HG02943 (cell line): ENCODE measurements at regions not wholly inside any gene's neighbourhood (a gene's known extent, or its start where the extent isn't known, plus 50 kb on each side); places are given as distances from the start of the nearest gene placed in this dataset.

Experiments
- ATAC-seq: cut with Tn5 transposase; IDR thresholded peaks from one replicate; pipeline ENCODE4 v1.9.1; 2021; ENCODE audit warnings: mild to moderate bottlenecking, low read depth, moderate library complexity; ENCODE audit not compliant: unreplicated experiment

DNA sequence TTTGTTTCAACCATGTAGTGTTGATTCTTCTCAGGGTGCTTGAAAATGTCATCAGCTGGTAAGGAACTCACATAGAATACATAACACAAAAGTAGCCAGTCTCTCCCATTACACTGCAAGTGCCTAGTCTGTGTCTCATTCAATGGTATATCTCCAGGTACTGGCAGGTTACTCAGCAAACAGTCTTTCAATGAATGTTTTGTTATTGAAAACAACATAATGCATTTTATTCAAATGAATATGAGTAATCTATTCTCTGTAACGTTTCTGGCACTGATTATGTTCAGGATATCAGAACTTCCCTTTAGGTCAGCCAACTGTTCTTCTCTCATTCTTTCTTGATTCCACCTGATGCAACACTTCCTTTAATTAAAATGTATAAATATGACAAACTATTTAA lies 68.0 kb upstream of the SLITRK1 start:
- no peak for ATAC-seq

GRCh38 chr13:83943530-83944279 lies 61.4 kb upstream of the SLITRK1 start:
- ATAC-seq = no peak

GRCh38 chr13:83941701-83942335 lies 59.5 kb upstream of the SLITRK1 start:
- no peak for ATAC-seq

- no peak for ATAC-seq
These were observed 58.5 kb upstream of the SLITRK1 start for GRCh38 chr13:83940742-83941141.

DNA sequence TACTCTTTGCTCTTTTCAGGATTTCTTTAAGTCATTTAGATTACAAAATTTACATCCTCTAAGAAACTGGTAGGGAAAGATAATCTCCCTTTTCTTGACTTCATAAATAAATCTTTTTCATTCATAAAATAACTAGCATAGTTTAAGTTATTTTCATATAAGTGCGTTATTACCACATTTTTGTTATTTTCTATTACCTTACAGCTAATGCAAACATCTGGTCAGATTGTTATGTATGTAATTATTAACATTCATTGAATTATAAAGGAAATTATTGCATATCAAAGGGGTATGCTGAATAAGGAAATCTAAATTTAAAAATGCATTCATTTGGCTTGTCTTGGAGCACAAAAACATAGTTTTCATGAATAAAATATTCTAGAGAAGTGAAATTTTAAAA lies 55.3 kb upstream of the SLITRK1 start:
- no peak for ATAC-seq

DNA sequence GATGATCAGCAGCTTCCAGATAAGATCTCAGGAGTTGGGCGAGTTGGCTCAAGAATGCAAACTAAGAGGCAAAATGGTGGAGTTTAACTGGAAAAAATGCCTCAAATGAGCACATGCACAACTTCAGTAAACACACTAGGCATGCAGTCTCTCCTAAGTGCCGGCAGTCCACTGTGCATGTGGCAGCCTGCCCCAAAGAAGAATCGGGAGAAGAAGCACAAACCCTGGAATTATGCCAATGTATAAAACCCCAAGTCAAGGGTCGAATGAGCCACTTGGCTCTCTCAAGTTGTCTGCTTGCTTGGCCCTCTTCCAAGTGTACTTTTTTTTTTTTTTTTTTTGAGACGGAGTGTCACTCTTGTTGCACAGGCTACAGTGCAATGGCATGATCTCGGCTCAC lies 53.3 kb upstream of the SLITRK1 start:
- ATAC-seq = no peak
